HL-60 (cell line): ENCODE measurements at regions not wholly inside any gene's neighbourhood (a gene's known extent, or its start where the extent isn't known, plus 50 kb on each side); places are given as distances from the start of the nearest gene placed in this dataset.

ENCODE experiments used
- POLR2AphosphoS5 ChIP-seq: IDR thresholded peaks from 2 replicates; pipeline ENCODE4 v1.6.1; 2012; ENCODE audit warnings: low read depth
- TF ChIP-seq, protein P1 (sequence below): IDR thresholded peaks from one replicate; pipeline ENCODE4 v1.5.1; 2011; ENCODE audit warnings: low read length, control low read depth, inconsistent platforms; ENCODE audit not compliant: insufficient read depth

DNA sequence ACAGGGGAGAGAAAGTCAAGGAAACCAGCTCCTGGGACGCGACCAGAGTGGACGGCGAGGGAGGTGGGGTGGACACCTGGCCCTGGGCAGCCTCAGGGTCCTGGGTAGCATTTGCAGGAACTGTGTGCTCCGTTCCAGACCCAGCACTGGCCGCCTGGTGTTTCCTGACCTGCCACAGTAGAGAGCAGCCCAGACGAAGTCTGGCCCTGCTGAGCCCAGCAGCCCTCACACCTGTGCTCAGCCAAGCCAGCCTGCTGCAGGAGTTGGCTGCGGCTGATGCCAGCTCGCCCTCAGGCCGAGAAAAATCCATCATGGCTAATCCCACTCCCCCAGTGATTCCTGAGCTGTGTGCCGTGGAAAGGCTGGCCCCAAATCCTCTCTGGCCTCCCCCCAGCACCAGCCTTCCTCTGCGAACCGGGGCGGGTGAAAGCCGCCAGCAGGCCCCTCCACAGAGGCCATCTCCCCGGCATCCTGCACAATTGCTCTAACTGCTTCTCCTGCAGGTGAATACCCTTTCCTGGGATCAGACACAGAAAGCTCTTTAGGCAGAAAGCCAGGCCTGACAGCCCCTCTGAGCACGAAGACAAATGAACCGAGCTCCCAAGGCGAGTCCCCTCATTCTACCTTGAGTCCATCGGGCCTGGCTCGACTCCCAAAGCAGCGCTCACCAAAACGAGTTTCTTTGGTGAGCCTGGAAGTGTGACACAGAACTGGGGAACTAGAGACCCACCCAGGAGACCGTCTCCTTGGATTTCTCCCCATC lies 88.6 kb downstream of the RTL6 start:
- no peak for TF ChIP-seq POLR2AphosphoS5
- TF ChIP-seq, protein P1, sequence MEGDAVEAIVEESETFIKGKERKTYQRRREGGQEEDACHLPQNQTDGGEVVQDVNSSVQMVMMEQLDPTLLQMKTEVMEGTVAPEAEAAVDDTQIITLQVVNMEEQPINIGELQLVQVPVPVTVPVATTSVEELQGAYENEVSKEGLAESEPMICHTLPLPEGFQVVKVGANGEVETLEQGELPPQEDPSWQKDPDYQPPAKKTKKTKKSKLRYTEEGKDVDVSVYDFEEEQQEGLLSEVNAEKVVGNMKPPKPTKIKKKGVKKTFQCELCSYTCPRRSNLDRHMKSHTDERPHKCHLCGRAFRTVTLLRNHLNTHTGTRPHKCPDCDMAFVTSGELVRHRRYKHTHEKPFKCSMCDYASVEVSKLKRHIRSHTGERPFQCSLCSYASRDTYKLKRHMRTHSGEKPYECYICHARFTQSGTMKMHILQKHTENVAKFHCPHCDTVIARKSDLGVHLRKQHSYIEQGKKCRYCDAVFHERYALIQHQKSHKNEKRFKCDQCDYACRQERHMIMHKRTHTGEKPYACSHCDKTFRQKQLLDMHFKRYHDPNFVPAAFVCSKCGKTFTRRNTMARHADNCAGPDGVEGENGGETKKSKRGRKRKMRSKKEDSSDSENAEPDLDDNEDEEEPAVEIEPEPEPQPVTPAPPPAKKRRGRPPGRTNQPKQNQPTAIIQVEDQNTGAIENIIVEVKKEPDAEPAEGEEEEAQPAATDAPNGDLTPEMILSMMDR: no peak
